T-cell (primary cell): ENCODE measurements at regions not wholly inside any gene's neighbourhood (a gene's known extent, or its start where the extent isn't known, plus 50 kb on each side); places are given as distances from the start of the nearest gene placed in this dataset.

Experiments used
- ATAC-seq, 4 experiments: fragments of 200-7000 bp in 3 of 4; fragments of 150-1000 bp in 1 of 4; cut with Tn5 transposase; replicated peaks in 1 of 4; 1 replicate in 3 of 4; 2 replicates in 1 of 4; pipeline ENCODE4 v1.10.0; 2021; ENCODE audit warnings: moderate library complexity in 3 of 4, mild to moderate bottlenecking in 2 of 4, moderate number of reproducible peaks in 1 of 4
- CTCF ChIA-PET, 2 donors: fragments of 300-600 bp; sonication (Branson Sonifier 250); formaldehyde crosslinking; loops; one replicate each; lab custom pipeline; 2022; ENCODE audit warnings: antibody characterized with exemption in 2 of 2; lab: Charles Lee
- POLR2A ChIA-PET, 2 donors: fragments of 300-600 bp; sonication (Branson Sonifier 250); formaldehyde crosslinking; loops; one replicate each; lab custom pipeline; 2022; ENCODE audit warnings: antibody characterized with exemption in 2 of 2; lab: Charles Lee
- DNase-seq, 35 experiments: peaks; one replicate each; pipeline versions ENCODE4 v3.0.0 to v3.0.0-alpha.2; 2013 to 2023
- H3K27ac ChIP-seq: one replicate; pipeline ENCODE4 v1.5.1; 2013; ENCODE audit warnings: low read length
- H3K27me3 ChIP-seq, 2 experiments: replicated peaks in 1 of 2; 1 replicate in 1 of 2; 2 replicates in 1 of 2; pipeline versions ENCODE4 v1.6.1 to v1.7.0; 2013; ENCODE audit warnings: low read length in 1 of 2, mixed read lengths in 1 of 2; ENCODE audit not compliant: control insufficient read depth in 2 of 2, insufficient read depth in 2 of 2; ENCODE audit errors: extremely low read depth in 1 of 2
- H3K36me3 ChIP-seq, 2 donors: 1 replicate in 1 of 2; 2 replicates in 1 of 2; pipeline versions ENCODE4 v1.6.1 to v1.7.0; 2013; ENCODE audit warnings: low read length in 1 of 2; ENCODE audit not compliant: control insufficient read depth in 2 of 2, insufficient read depth in 1 of 2; ENCODE audit errors: extremely low read depth in 1 of 2
- H3K4me1 ChIP-seq, 2 experiments: 1 replicate in 1 of 2; 2 replicates in 1 of 2; pipeline versions ENCODE4 v1.6.1 to v1.7.0; 2013; ENCODE audit warnings: low read length in 2 of 2, mixed read lengths in 1 of 2; ENCODE audit not compliant: insufficient read depth in 2 of 2, control insufficient read depth in 1 of 2; ENCODE audit errors: extremely low read depth in 1 of 2
- H3K4me3 ChIP-seq, 2 donors: 1 replicate in 1 of 2; 2 replicates in 1 of 2; pipeline versions ENCODE4 v1.5.1 to v1.7.0; 2013; ENCODE audit warnings: mild to moderate bottlenecking in 2 of 2, low read length in 1 of 2, moderate library complexity in 1 of 2; ENCODE audit not compliant: control insufficient read depth in 1 of 2; ENCODE audit errors: extremely low read depth in 1 of 2
- H3K9me3 ChIP-seq: 2 replicates; pipeline ENCODE4 v1.7.0; 2013
- H3K27ac Mint-ChIP-seq, 2 donors: one replicate each; pipeline ENCODE4 v1.8.0; 2020 to 2021; ENCODE audit warnings: mild to moderate bottlenecking in 2 of 2, mixed read lengths in 2 of 2
- H3K27me3 Mint-ChIP-seq, 2 donors: one replicate each; pipeline ENCODE4 v1.8.0; 2021 to 2022; ENCODE audit warnings: mixed read lengths in 2 of 2
- H3K36me3 Mint-ChIP-seq: one replicate; pipeline ENCODE4 v1.8.0; 2021; ENCODE audit warnings: mixed read lengths
- H3K4me1 Mint-ChIP-seq, 3 donors: one replicate each; pipeline ENCODE4 v1.8.0; 2020 to 2022; ENCODE audit warnings: mixed read lengths in 3 of 3, mild to moderate bottlenecking in 1 of 3
- H3K4me3 Mint-ChIP-seq, 3 donors: one replicate each; pipeline ENCODE4 v1.8.0; 2020 to 2022; ENCODE audit warnings: mild to moderate bottlenecking in 3 of 3, mixed read lengths in 3 of 3, moderate library complexity in 3 of 3
- H3K9me3 Mint-ChIP-seq, 3 donors: one replicate each; pipeline ENCODE4 v1.8.0; 2020 to 2022; ENCODE audit warnings: mixed read lengths in 3 of 3
- WGBS: methylation state at CpG from one replicate; pipeline ENCODE4 v1.1.5; 2013; ENCODE audit warnings: missing lambda C conversion rate; ENCODE audit not compliant: insufficient coverage; 5-methylcytosine and 5-hydroxymethylcytosine counted together

- Mint-ChIP-seq H3K4me3 (no peak overlapping the region), H3K4me1 (no peaks in the 10 kb centered on the region), H3K9me3 (peaks cover 0 to 6% (median 0%) of the 10 kb centered on the region in 3 donors), H3K36me3 (no peaks in the 10 kb centered on the region), H3K27me3 (peaks cover 0 to 11% of the 10 kb centered on the region in 2 donors), H3K27ac (no peak overlapping the region)
- no peaks in the 10 kb centered on the region for H3K36me3 ChIP-seq
- H3K27ac ChIP-seq = no peak overlapping the region
- DNase-seq (no peak), ATAC-seq (no peak)
- H3K27me3 ChIP-seq = no peaks in the 10 kb centered on the region
- H3K9me3 ChIP-seq = no peaks in the 10 kb centered on the region
- H3K4me3 ChIP-seq = no peak overlapping the region
- ChIA-PET CTCF (no interaction called here), POLR2A (no interaction called here)
- WGBS = no CpG with 5 or more reads among the region's 4 CpGs
- no peaks in the 10 kb centered on the region for H3K4me1 ChIP-seq
Measured at GRCh38 chr3:102586485-102586884, 151.7 kb downstream of the ZPLD1 start.

GRCh38 chr3:102593812-102594602, 159.2 kb downstream of the ZPLD1 start:
- Histone ChIP-seq H3K4me1 (no peaks in the 10 kb centered on the region), H3K4me3 (no peak overlapping the region), H3K27me3 (no peaks in the 10 kb centered on the region), H3K9me3 (no peaks in the 10 kb centered on the region), H3K36me3 (no peaks in the 10 kb centered on the region), H3K27ac (no peak overlapping the region)
- DNase-seq (no peak), ATAC-seq (no peak)
- no peak overlapping the region for H3K27ac Mint-ChIP-seq
- peaks cover 0 to 3% of the 10 kb centered on the region in 2 donors for H3K27me3 Mint-ChIP-seq
- H3K4me1 Mint-ChIP-seq = no peaks in the 10 kb centered on the region
- H3K36me3 Mint-ChIP-seq = no peaks in the 10 kb centered on the region
- ChIA-PET CTCF (no interaction called here), POLR2A (no interaction called here)
- peaks cover 0 to 6% (median 0%) of the 10 kb centered on the region in 3 donors for H3K9me3 Mint-ChIP-seq
- no CpG with 5 or more reads among the region's 2 CpGs for WGBS
- no peak overlapping the region for H3K4me3 Mint-ChIP-seq

DNA sequence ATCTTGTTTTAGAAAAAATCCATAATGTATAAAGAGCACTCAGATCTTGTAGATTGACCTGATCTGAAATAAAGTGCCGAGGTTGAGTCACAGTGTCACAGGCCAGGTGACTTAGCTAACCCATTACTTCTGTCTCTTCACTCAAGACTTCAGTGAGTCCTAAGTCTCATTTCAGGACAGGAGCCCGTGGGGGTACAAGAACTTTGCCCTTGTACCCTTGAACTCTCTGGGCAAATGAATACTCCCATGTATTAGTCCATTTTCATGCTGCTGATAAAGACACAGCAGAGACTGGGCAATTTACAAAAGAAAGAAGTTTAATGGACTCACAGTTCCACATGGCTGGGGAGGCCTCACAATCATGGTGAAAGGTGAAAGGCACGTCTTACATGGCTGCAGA, 160.2 kb downstream of the ZPLD1 start:
- H3K27me3 Mint-ChIP-seq = peaks cover 0 to 3% of the 10 kb centered on the region in 2 donors
- WGBS = 80% methylated on average over 2 of the region's 3 CpGs
- no peak overlapping the region for H3K4me3 Mint-ChIP-seq
- Histone ChIP-seq H3K27ac (no peak overlapping the region), H3K9me3 (no peaks in the 10 kb centered on the region), H3K27me3 (no peaks in the 10 kb centered on the region), H3K4me1 (no peaks in the 10 kb centered on the region), H3K36me3 (no peaks in the 10 kb centered on the region), H3K4me3 (no peak overlapping the region)
- ATAC-seq (no peak), DNase-seq (no peak)
- no peaks in the 10 kb centered on the region for H3K36me3 Mint-ChIP-seq
- H3K4me1 Mint-ChIP-seq = no peaks in the 10 kb centered on the region
- POLR2A ChIA-PET = no interaction called here
- peaks cover 0 to 6% (median 0%) of the 10 kb centered on the region in 3 donors for H3K9me3 Mint-ChIP-seq
- CTCF ChIA-PET = no interaction called here
- H3K27ac Mint-ChIP-seq = no peak overlapping the region

- WGBS = 100% methylated on average over 1 of the region's 7 CpGs
Measured at GRCh38 chr3:102599819-102600576, 165.2 kb downstream of the ZPLD1 start.

GRCh38 chr3:102605153-102605552, 170.3 kb downstream of the ZPLD1 start:
- Histone ChIP-seq H3K9me3 (no peaks in the 10 kb centered on the region), H3K27ac (no peak overlapping the region), H3K4me3 (no peak overlapping the region), H3K27me3 (no peaks in the 10 kb centered on the region), H3K4me1 (no peaks in the 10 kb centered on the region), H3K36me3 (no peaks in the 10 kb centered on the region)
- ChIA-PET POLR2A (no interaction called here), CTCF (no interaction called here)
- H3K36me3 Mint-ChIP-seq = no peaks in the 10 kb centered on the region
- H3K9me3 Mint-ChIP-seq = no peaks in the 10 kb centered on the region
- peaks cover 5 to 33% of the 10 kb centered on the region in 2 donors for H3K27me3 Mint-ChIP-seq
- DNase-seq (no peak), ATAC-seq (no peak)
- H3K4me1 Mint-ChIP-seq = no peaks in the 10 kb centered on the region
- no CpG with 5 or more reads among the region's 1 CpG for WGBS
- H3K4me3 Mint-ChIP-seq = no peak overlapping the region
- H3K27ac Mint-ChIP-seq = no peak overlapping the region

More at GRCh38 chr3:102599819-102600576, 165.2 kb downstream of the ZPLD1 start:
- H3K27ac Mint-ChIP-seq = no peak overlapping the region
- H3K4me1 Mint-ChIP-seq = no peaks in the 10 kb centered on the region
- no peaks in the 10 kb centered on the region for H3K4me1 ChIP-seq
- H3K4me3 ChIP-seq = no peak overlapping the region
- ChIA-PET CTCF (no interaction called here), POLR2A (no interaction called here)
- H3K36me3 Mint-ChIP-seq = no peaks in the 10 kb centered on the region
- no peaks in the 10 kb centered on the region for H3K9me3 Mint-ChIP-seq
- no peaks in the 10 kb centered on the region for H3K27me3 ChIP-seq
- no peak overlapping the region for H3K4me3 Mint-ChIP-seq
- H3K9me3 ChIP-seq = no peaks in the 10 kb centered on the region
- H3K36me3 ChIP-seq = no peaks in the 10 kb centered on the region
- no peak overlapping the region for H3K27ac ChIP-seq
- DNase-seq (no peak), ATAC-seq (no peak)
- H3K27me3 Mint-ChIP-seq = peaks cover 4 to 12% of the 10 kb centered on the region in 2 donors

GRCh38 chr3:102608875-102609274, 174.1 kb downstream of the ZPLD1 start:
- Histone ChIP-seq H3K9me3 (no peaks in the 10 kb centered on the region), H3K27me3 (no peaks in the 10 kb centered on the region), H3K4me1 (no peaks in the 10 kb centered on the region), H3K36me3 (no peaks in the 10 kb centered on the region), H3K27ac (no peak overlapping the region), H3K4me3 (no peak overlapping the region)
- Mint-ChIP-seq H3K36me3 (no peaks in the 10 kb centered on the region), H3K27me3 (peaks cover 2 to 20% of the 10 kb centered on the region in 2 donors), H3K4me3 (no peak overlapping the region), H3K27ac (no peak overlapping the region), H3K4me1 (no peaks in the 10 kb centered on the region), H3K9me3 (peaks cover 0 to 3% (median 0%) of the 10 kb centered on the region in 3 donors)
- WGBS = 100% methylated on average over 1 of the region's 2 CpGs
- CTCF ChIA-PET = no interaction called here
- no peak for ATAC-seq
- POLR2A ChIA-PET = no interaction called here
- DNase-seq = no peak
